B cell (primary cell): ENCODE measurements at regions not wholly inside any gene's neighbourhood (a gene's known extent, or its start where the extent isn't known, plus 50 kb on each side); places are given as distances from the start of the nearest gene placed in this dataset.

ENCODE experiments used
- EZH2 ChIP-seq: IDR thresholded peaks from 2 replicates; pipeline ENCODE4 v1.6.1; 2012; ENCODE audit warnings: borderline replicate concordance, low read depth, mild to moderate bottlenecking, moderate library complexity, low read length; ENCODE audit not compliant: insufficient read depth, poor library complexity, severe bottlenecking
- TF ChIP-seq, protein P1 (sequence below): fragments of 200-600 bp; IDR thresholded peaks from one replicate; pipeline ENCODE4 v1.8.0; 2022; ENCODE audit warnings: antibody characterized with exemption, mild to moderate bottlenecking

DNA sequence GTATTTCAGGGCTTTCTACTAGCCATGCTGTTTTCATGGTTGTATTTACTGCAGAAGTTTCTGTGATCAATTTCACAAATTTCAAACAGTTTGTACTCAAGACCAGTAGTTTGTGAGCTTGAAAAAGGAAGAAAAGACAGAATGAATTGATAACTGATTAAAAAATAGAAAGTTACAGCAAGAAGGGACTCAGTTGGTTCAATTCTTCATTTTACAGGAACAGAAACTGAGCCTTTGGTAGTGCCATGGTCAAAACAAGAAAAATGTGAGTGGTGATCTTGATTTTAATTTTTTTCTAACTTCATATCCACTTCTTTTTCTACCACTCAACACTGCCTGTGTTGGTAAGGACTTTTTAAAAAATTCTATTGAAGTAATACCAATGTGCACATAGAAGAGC is 206.6 kb upstream of the NREP start:
- TF ChIP-seq, protein P1, sequence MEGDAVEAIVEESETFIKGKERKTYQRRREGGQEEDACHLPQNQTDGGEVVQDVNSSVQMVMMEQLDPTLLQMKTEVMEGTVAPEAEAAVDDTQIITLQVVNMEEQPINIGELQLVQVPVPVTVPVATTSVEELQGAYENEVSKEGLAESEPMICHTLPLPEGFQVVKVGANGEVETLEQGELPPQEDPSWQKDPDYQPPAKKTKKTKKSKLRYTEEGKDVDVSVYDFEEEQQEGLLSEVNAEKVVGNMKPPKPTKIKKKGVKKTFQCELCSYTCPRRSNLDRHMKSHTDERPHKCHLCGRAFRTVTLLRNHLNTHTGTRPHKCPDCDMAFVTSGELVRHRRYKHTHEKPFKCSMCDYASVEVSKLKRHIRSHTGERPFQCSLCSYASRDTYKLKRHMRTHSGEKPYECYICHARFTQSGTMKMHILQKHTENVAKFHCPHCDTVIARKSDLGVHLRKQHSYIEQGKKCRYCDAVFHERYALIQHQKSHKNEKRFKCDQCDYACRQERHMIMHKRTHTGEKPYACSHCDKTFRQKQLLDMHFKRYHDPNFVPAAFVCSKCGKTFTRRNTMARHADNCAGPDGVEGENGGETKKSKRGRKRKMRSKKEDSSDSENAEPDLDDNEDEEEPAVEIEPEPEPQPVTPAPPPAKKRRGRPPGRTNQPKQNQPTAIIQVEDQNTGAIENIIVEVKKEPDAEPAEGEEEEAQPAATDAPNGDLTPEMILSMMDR = no peak
- TF ChIP-seq EZH2 = no peak
